NCI-H82 treated with DMSO at 0.1 percent for 48 hours (cell line): ENCODE measurements at regions not wholly inside any gene's neighbourhood (a gene's known extent, or its start where the extent isn't known, plus 50 kb on each side); places are given as distances from the start of the nearest gene placed in this dataset.
"Not testable (repeated sequence)": the region's sequence is repeated elsewhere in the genome, so short reads cannot be mapped to it uniquely, and the experiment has no call there.

Experiments used
- DNase-seq: peaks from one replicate; lab custom pipeline; 2025; ENCODE audit not compliant: unreplicated experiment; lab: John Stamatoyannopoulos, UW

- DNase-seq = no peak
Observed at GRCh38 chr6:69623357-69623756, 173.5 kb downstream of the LMBRD1 start.

- no peak for DNase-seq
Observed at GRCh38 chr6:69622924-69623323, 173.9 kb downstream of the LMBRD1 start.

DNA sequence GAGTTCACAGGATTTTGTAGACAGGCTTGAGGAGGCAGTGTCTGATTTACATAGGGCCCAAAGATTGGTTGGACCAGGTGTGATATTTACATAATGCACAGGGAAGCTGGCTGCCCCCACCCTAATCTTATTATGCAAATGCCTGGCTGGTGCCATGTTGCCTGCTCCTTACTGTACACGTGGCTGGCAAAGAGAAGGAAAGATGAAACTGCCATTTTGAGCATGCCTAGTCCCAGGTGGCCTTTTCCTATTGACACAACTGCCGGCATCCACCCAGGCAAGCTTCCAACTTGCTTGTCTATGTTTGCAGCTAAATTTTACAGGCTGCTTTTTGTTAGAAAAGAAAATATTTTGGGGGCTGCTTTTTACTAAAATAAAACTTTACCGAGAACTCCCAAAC is 174.6 kb downstream of the LMBRD1 start:
- DNase-seq = peak; percentile 18

GRCh38 chr6:69617163-69617562 is 179.6 kb downstream of the LMBRD1 start:
- DNase-seq = no peak

- no peak for DNase-seq
Observed at GRCh38 chr6:69609836-69610472, 186.9 kb downstream of the LMBRD1 start.

- no peak for DNase-seq
Observed at GRCh38 chr6:69601132-69601531, 195.7 kb downstream of the LMBRD1 start.

GRCh38 chr6:69594405-69594804 is 202.4 kb downstream of the LMBRD1 start:
- DNase-seq = no peak

DNA sequence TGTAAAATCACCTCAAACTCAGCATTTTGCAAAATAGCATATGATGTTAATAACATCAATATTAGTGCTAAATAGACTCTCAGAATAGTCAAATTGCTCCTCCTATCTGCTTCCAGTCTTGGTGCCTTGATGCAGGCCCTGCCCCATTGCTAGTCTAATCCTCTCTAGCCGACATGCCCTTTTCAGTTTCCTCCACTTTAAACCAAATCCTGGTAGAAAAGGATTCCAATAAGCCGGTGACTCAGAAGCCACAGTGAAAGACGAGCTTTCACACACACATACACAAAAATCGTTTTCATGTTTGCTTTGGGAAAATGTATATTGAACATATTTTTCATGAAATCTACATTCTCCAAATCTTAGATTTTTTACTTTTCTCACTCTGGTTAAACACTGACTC is 203.1 kb downstream of the LMBRD1 start:
- DNase-seq = no peak

- DNase-seq = no peak
Observed at GRCh38 chr6:69589626-69590025, 207.2 kb downstream of the LMBRD1 start.

- DNase-seq = peak; percentile 38
Observed at GRCh38 chr6:69584913-69585729, 211.7 kb downstream of the LMBRD1 start.

GRCh38 chr6:69584536-69584912 is 212.3 kb downstream of the LMBRD1 start:
- DNase-seq = no peak

- no peak for DNase-seq
Observed at GRCh38 chr6:69581581-69581980, 215.2 kb downstream of the LMBRD1 start.

- no peak for DNase-seq
Observed at GRCh38 chr6:69580706-69581105, 216.1 kb downstream of the LMBRD1 start.

DNA sequence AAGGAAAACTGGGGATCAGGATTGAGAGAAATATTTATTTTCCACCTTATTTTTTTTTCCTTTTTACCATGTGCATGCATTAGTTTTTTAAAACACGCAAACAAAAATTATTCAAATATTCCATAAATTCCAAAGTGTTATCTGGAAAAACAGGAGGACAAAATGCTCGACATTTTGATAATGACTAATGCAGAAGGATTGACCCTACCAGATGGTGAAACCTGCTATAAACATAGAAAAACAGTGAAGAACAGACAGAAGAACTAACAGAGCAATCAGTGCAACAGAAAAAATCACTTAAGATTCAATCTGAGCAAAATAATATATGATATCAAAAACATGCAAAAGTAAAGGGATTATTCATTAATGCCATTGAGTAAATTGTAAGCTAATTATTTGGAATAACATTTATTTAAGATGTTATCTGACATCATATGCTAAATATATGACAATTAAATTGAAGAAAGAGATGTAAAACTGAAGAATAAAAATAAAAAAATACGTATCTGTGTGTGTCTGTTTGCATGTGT is 218.4 kb downstream of the LMBRD1 start:
- DNase-seq = no peak

DNA sequence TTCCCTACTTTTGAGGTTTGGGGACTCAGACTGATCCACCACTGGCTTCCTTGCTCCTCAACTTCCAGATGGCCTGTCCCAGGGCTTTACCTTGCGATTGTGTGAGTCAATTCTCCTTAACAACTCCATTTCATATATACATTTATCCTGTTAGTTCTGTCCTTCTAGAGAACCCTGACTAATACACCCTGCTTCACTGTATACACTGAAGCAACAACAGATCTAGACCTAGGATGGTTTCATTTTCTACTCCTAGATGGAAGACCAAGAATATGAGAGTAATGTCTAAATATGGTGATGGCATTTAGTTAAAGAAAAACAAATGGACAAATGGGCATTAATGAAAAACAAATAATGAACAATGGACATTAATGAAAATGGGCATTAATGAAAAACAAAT is 225.6 kb downstream of the LMBRD1 start:
- no peak for DNase-seq

DNA sequence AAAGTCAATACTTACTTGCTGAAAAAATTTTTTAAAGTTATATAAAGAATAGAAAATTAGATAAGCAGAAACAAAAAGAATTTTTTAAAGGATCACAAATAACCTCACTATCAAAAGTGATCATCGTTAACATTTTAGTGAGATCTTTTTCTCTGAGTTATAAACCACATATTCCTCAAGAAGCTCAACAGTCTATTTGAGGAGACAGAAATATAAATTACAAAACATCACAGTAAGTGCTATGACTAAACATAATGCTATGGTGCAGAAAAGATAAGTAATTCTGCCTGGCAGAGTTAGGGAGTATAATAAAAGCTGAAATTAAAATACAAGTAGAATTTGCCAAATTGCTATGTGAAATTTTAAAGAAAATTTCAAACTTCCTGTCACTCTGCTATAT is 226.7 kb downstream of the LMBRD1 start:
- no peak for DNase-seq

DNA sequence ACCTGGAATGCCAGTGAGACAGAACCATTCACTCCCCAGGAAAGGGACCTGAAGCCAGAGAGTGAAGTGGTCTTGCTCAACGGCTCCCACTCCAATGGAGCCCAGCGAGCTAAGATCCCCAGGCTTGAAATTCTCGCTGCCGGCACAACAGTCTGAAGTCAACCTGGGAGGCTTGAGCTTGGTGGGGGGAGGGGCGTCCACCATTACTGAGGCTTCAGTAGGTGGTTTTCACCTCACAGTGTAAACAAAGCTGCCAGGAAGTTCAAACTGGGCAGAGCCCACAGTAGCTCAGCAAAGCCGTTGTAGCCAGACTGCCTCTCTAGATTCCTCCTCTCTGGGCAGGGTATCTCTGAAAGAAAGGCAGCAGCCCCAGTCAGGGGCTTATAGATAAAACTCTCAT is 236.2 kb downstream of the LMBRD1 start:
- not testable (repeated sequence) for DNase-seq

GRCh38 chr6:69555088-69555638 is 241.6 kb downstream of the LMBRD1 start:
- DNase-seq = no peak

GRCh38 chr6:69542494-69542893 is 254.3 kb downstream of the LMBRD1 start:
- no peak for DNase-seq

DNA sequence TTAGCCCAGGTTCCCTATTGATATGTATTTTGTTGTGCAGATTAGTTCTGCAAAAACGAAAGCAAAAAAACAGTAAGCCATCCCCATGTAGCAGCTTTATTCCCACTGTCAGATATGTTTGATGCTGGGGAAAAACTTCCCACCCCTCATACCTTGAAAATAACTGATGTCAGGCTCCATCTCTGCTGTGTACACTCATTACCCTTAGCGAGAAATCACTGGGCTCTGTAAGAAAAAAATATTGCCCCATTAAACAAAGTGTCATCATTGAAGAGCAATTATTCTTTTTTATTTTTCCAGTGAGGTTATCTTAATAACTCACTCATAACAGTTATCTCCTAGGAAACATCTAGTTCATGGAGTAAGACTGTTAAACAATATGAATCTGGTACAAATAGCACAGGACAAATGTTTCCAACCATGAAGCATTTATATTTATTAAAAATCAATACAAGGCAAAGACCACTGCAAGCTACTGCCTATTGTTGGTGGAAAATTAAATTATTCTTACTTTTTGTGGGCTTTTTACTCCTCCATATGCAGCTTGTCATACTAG is 268.8 kb downstream of the LMBRD1 start:
- no peak for DNase-seq

- not testable (repeated sequence) for DNase-seq
Observed at GRCh38 chr6:69515480-69515879, 281.3 kb downstream of the LMBRD1 start.

GRCh38 chr6:69494595-69494994 is 302.2 kb downstream of the LMBRD1 start:
- no peak for DNase-seq
